ENCODE measurements at regions not wholly inside any gene's neighbourhood (a gene's known extent, or its start where the extent isn't known, plus 50 kb on each side); places are given as distances from the start of the nearest gene placed in this dataset.

DNA sequence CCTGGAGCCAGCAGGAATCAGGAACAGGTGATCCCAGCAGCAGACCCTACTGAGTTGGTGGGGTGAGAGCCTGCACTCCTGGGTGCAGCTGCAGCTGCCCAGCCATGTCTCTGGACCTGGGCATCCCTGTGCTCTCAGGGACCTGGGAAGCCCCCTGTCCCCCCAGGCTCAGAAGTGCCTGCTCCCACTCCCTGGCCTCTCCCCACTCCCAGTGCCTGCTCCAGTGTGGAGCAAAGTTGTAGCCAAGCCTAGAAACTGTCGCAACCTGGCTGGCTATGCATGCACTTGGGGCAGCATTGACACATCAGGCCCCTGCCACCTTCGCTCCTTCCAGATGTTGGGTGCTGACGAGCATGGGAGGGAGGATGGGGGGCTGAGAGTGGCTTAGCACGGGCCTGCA is 1124.7 kb upstream of the ACVR2A start:
- CTCF ChIA-PET = interaction anchor here (0.6 kb wide), 1 partner anchor 178 kb away, joined by 4 read pairs; no protein-coding TSS in a partner anchor
- POLR2A ChIA-PET = no interaction called here
- no peaks in the 10 kb centered on the region for H3K36me3 ChIP-seq (ENCODE audit: control insufficient read depth in 2 of 2, insufficient read depth in 1 of 2, low read length in 2 of 2)
- no peak overlapping the region for H3K4me3 ChIP-seq (ENCODE audit: low read depth, low read length)
- H3K9me3 ChIP-seq (ENCODE audit: control insufficient read depth, insufficient read depth, low read depth, low read length) = no peaks in the 10 kb centered on the region; the same call in 1 of the 2 replicates
- TF ChIP-seq KLF10 (tag by site-specific recombination; IDR thresholded peaks at IDR 0.05) (no peak), ZNF791 (tag by site-specific recombination; IDR thresholded peaks at IDR 0.05) (no peak)
- TF ChIP-seq, protein P1, sequence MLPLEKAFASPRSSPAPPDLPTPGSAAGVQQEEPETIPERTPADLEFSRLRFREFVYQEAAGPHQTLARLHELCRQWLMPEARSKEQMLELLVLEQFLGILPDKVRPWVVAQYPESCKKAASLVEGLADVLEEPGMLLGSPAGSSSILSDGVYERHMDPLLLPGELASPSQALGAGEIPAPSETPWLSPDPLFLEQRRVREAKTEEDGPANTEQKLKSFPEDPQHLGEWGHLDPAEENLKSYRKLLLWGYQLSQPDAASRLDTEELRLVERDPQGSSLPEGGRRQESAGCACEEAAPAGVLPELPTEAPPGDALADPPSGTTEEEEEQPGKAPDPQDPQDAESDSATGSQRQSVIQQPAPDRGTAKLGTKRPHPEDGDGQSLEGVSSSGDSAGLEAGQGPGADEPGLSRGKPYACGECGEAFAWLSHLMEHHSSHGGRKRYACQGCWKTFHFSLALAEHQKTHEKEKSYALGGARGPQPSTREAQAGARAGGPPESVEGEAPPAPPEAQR (tag by site-specific recombination; IDR thresholded peaks at IDR 0.05) = no peak
- TF ChIP-seq, protein P2, sequence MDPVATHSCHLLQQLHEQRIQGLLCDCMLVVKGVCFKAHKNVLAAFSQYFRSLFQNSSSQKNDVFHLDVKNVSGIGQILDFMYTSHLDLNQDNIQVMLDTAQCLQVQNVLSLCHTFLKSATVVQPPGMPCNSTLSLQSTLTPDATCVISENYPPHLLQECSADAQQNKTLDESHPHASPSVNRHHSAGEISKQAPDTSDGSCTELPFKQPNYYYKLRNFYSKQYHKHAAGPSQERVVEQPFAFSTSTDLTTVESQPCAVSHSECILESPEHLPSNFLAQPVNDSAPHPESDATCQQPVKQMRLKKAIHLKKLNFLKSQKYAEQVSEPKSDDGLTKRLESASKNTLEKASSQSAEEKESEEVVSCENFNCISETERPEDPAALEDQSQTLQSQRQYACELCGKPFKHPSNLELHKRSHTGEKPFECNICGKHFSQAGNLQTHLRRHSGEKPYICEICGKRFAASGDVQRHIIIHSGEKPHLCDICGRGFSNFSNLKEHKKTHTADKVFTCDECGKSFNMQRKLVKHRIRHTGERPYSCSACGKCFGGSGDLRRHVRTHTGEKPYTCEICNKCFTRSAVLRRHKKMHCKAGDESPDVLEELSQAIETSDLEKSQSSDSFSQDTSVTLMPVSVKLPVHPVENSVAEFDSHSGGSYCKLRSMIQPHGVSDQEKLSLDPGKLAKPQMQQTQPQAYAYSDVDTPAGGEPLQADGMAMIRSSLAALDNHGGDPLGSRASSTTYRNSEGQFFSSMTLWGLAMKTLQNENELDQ (tag by site-specific recombination; IDR thresholded peaks at IDR 0.05; ENCODE audit: low read depth) = no peak
- TF ChIP-seq, protein P3, sequence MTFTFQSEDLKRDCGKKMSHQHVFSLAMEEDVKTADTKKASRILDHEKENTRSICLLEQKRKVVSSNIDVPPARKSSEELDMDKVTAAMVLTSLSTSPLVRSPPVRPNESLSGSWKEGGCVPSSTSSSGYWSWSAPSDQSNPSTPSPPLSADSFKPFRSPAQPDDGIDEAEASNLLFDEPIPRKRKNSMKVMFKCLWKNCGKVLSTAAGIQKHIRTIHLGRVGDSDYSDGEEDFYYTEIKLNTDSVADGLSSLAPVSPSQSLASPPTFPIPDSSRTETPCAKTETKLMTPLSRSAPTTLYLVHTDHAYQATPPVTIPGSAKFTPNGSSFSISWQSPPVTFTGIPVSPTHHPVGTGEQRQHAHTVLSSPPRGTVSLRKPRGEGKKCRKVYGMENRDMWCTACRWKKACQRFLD (tag by site-specific recombination; IDR thresholded peaks at IDR 0.05) = no peak
- H3K4me1 ChIP-seq (ENCODE audit: control insufficient read depth, insufficient read depth, low read length) = no peaks in the 10 kb centered on the region
- H3K27ac ChIP-seq (ENCODE audit: extremely low read depth, low read depth, low read length) = no peak overlapping the region

DNA sequence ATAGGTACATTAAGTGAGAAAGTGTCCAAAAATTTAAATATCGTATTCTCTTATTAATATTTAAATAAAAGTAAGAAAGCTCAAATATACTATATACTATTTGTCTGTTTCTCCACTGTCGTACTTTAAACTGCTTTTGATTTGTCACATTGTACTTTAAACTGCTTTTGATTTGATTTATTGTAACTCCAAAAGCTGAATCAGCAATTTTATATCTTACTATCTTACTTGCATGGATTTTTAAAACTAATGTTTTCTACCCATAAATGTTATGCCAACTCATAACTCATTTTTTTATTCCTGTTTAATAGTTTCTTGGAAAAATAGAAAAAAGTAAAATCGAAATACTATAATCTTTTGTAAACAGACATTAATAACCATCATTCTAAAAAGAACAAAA is 1128.2 kb upstream of the ACVR2A start:
- CTCF ChIA-PET = interaction anchor here (0.7 kb wide), 2 partner anchors 26 to 211 kb away, joined by 5 read pairs; no protein-coding TSS in a partner anchor
- no peak overlapping the region for H3K4me3 ChIP-seq (ENCODE audit: low read depth, low read length)

More for the DNA sequence above, 1128.2 kb upstream of the ACVR2A start:
- H3K4me1 ChIP-seq (ENCODE audit: control insufficient read depth, insufficient read depth, low read length) = no peaks in the 10 kb centered on the region
- POLR2A ChIA-PET = no interaction called here
- H3K27ac ChIP-seq (ENCODE audit: extremely low read depth, low read depth, low read length) = no peak overlapping the region
- TF ChIP-seq ZNF221 (tag by site-specific recombination; IDR thresholded peaks at IDR 0.05; ENCODE audit: borderline replicate concordance) = no peak
- no peak for TF ChIP-seq ZNF394 (tag by site-specific recombination; IDR thresholded peaks at IDR 0.05; ENCODE audit: borderline replicate concordance)
- no peak for TF ChIP-seq HOXD13 (CRISPR knock-in tag; IDR thresholded peaks at IDR 0.05; ENCODE audit: borderline replicate concordance)
- TF ChIP-seq, protein P4, sequence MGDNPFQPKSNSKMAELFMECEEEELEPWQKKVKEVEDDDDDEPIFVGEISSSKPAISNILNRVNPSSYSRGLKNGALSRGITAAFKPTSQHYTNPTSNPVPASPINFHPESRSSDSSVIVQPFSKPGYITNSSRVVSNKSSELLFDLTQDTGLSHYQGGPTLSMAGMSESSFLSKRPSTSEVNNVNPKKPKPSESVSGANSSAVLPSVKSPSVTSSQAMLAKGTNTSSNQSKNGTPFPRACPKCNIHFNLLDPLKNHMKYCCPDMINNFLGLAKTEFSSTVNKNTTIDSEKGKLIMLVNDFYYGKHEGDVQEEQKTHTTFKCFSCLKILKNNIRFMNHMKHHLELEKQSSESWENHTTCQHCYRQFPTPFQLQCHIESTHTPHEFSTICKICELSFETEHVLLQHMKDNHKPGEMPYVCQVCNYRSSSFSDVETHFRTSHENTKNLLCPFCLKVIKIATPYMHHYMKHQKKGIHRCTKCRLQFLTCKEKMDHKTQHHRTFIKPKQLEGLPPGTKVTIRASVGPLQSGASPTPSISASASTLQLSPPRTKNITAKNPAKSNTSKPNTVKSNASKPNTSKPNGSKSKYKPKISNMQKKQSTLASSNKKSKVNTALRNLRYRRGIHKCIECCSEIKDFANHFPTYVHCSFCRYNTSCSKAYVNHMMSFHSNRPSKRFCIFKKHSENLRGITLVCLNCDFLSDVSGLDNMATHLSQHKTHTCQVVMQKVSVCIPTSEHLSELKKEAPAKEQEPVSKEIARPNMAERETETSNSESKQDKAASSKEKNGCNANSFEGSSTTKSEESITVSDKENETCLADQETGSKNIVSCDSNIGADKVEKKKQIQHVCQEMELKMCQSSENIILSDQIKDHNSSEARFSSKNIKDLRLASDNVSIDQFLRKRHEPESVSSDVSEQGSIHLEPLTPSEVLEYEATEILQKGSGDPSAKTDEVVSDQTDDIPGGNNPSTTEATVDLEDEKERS (tag by site-specific recombination; IDR thresholded peaks at IDR 0.05) = no peak
- no peak for TF ChIP-seq ZBTB20 (tag by site-specific recombination; IDR thresholded peaks at IDR 0.05)
- TF ChIP-seq, protein P5, sequence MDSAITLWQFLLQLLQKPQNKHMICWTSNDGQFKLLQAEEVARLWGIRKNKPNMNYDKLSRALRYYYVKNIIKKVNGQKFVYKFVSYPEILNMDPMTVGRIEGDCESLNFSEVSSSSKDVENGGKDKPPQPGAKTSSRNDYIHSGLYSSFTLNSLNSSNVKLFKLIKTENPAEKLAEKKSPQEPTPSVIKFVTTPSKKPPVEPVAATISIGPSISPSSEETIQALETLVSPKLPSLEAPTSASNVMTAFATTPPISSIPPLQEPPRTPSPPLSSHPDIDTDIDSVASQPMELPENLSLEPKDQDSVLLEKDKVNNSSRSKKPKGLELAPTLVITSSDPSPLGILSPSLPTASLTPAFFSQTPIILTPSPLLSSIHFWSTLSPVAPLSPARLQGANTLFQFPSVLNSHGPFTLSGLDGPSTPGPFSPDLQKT (IDR thresholded peaks at IDR 0.05; ENCODE audit: borderline replicate concordance, low read depth, low read length) = no peak
- TF ChIP-seq ZNF354C (tag by site-specific recombination; IDR thresholded peaks at IDR 0.05; ENCODE audit: borderline replicate concordance, low read depth) = no peak
- TF ChIP-seq ZFHX2 (tag by site-specific recombination; conservative IDR thresholded peaks at IDR 0.05) = no peak
- TF ChIP-seq SCRT2 (tag by site-specific recombination; IDR thresholded peaks at IDR 0.05) = no peak
- no peak for TF ChIP-seq KLF7 (tag by site-specific recombination; IDR thresholded peaks at IDR 0.05; ENCODE audit: borderline replicate concordance)
- TF ChIP-seq ZNF571 (tag by site-specific recombination; IDR thresholded peaks at IDR 0.05) = no peak
- TF ChIP-seq ZNF544 (tag by site-specific recombination; IDR thresholded peaks at IDR 0.05) = no peak
- TF ChIP-seq ZNF777 (tag by site-specific recombination; IDR thresholded peaks at IDR 0.05; ENCODE audit: borderline replicate concordance) = no peak
- TF ChIP-seq, protein P6, sequence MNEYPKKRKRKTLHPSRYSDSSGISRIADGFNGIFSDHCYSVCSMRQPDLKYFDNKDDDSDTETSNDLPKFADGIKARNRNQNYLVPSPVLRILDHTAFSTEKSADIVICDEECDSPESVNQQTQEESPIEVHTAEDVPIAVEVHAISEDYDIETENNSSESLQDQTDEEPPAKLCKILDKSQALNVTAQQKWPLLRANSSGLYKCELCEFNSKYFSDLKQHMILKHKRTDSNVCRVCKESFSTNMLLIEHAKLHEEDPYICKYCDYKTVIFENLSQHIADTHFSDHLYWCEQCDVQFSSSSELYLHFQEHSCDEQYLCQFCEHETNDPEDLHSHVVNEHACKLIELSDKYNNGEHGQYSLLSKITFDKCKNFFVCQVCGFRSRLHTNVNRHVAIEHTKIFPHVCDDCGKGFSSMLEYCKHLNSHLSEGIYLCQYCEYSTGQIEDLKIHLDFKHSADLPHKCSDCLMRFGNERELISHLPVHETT (tag by site-specific recombination; IDR thresholded peaks at IDR 0.05) = no peak
- no peaks in the 10 kb centered on the region for H3K9me3 ChIP-seq (ENCODE audit: control insufficient read depth, insufficient read depth, low read depth, low read length)
- no peaks in the 10 kb centered on the region for H3K36me3 ChIP-seq (ENCODE audit: control insufficient read depth in 2 of 2, insufficient read depth in 1 of 2, low read length in 2 of 2)

Data from HEK293 (cell line).